GM12874 (cell line): ENCODE measurements at regions not wholly inside any gene's neighbourhood (a gene's known extent, or its start where the extent isn't known, plus 50 kb on each side); places are given as distances from the start of the nearest gene placed in this dataset.

ENCODE experiments used
- TF ChIP-seq, protein P1 (sequence below): IDR thresholded peaks from 2 replicates; pipeline ENCODE4 v1.5.1; 2011; ENCODE audit warnings: low read depth, mild to moderate bottlenecking, control low read depth, low read length, moderate library complexity; ENCODE audit not compliant: insufficient read depth

DNA sequence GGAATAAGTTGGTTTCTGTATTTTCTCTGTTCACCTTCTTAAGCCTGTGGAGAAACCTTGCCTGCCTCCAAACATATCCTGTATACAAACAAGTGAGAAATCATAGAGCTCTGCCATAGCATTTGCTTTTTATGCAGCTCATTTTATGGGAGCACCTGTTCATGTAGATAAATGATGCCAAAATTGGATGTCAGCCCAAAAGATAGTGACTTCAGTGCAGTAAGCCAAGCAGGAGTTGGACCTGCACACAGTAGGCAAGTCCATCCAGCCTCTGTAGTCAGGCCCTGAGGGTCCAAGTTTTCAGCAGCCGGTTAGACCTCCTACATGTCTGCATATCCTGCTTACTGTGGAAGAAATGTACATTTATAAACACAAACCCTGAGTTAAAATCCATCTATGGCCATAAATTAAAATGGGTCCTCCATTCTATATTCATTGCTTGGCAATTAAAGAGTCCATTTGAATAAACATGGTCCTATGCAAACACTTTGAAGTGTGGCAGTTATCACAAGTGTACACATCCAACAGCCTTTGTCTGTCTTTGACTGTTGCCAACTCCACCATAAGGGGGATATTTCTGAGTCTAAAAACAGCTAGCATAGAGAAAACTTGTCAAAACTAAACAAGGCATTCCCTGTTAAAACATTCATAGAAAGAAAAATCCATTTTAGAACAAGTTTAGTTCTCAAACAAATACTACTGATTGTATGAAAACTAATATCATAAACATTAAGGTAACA is 847.8 kb downstream of the RPS29 start:
- TF ChIP-seq, protein P1, sequence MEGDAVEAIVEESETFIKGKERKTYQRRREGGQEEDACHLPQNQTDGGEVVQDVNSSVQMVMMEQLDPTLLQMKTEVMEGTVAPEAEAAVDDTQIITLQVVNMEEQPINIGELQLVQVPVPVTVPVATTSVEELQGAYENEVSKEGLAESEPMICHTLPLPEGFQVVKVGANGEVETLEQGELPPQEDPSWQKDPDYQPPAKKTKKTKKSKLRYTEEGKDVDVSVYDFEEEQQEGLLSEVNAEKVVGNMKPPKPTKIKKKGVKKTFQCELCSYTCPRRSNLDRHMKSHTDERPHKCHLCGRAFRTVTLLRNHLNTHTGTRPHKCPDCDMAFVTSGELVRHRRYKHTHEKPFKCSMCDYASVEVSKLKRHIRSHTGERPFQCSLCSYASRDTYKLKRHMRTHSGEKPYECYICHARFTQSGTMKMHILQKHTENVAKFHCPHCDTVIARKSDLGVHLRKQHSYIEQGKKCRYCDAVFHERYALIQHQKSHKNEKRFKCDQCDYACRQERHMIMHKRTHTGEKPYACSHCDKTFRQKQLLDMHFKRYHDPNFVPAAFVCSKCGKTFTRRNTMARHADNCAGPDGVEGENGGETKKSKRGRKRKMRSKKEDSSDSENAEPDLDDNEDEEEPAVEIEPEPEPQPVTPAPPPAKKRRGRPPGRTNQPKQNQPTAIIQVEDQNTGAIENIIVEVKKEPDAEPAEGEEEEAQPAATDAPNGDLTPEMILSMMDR: no peak

DNA sequence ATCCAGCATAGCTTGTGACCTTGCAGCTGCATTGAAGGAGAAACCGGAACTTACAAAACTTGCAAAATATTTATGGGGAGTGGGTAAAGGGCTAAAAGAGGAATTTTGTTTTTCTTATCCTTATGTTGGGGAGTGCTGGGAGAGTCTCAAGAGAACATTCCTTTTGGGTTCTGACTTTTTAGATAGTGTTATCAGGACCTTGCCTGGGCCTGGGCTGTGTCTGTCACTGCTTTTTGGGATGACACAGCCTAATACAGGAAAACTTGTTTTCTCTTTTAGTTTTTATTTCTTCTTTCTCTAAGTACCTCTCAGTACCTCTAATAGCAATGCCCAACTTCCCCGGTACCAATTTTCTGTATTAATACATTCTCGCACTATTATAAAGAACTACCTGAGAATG is 850.6 kb downstream of the RPS29 start:
- TF ChIP-seq, protein P1: no peak

DNA sequence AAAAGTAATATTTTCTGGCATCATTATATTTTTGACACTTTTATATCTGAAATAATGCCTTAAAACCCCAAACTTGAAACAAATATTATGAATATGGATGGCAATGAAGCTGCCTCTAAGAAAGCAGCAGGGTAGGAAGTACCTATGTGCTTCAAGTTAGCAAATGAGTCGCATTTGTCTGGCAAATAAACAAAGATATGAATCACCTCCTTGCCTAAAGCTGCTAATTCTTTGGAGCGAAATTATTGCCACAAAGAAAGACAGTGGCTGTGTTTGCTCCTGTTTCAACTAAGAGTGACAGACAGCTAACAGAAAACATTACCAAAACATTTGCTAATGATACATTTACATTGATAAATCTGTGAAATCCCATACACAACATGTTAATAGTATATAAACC is 854.9 kb downstream of the RPS29 start:
- TF ChIP-seq, protein P1: no peak

DNA sequence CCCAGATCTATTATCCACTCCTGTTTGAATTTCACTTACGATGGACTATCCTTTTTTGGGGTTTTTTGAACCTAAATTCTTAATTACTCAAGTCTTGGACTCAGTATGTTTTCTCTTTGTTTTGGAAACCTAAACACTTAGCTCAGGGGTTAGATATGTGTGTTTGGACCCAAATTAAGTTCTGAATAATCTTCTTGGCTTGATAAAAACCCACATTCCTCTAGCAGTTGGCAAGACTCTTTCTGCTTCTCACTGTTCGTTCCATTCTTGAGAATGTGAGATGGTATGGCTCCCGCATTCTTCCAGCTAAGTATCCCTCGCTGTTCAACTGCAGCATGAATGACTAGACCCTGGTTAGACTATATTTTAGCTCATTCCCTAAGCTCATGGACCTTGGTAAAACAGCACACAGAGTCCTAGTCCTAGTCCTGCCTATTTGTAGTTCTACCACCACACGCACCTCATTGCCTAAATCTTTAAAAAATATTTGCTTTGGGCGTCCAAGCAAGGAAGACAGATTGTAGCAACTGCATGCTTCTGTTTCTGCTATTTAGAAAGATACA is 860.0 kb downstream of the RPS29 start:
- TF ChIP-seq, protein P1: no peak

DNA sequence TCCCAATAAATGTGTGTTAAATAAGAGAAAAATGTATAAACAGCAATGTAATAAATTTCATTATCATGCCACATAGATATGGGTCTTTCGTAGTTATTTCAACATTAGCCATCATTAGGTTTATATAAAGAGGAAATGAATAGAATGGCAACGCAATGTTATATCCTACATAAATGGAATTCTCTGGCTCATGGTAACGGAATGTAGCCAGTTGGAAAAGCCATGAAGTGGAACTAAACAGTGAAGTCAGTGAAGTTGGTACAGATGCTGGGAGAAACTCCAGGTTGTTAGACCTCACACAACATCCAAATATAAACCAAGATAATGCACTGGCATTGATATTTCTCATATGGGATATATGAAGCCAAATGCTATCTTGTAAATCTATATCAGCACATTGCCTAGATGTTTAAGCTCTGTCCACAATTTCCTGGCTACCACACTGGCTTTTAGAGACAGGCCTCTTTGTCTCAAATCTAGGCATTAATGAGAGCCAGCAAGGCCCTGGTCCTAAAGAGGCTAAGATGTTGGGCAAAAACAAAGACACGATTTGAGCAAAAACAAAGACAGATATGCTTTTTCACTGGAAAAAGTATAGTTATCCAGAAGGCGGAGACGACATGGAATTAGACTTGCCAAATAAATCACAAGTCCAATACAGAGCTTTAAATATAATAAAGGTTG is 861.0 kb downstream of the RPS29 start:
- TF ChIP-seq, protein P1: no peak

DNA sequence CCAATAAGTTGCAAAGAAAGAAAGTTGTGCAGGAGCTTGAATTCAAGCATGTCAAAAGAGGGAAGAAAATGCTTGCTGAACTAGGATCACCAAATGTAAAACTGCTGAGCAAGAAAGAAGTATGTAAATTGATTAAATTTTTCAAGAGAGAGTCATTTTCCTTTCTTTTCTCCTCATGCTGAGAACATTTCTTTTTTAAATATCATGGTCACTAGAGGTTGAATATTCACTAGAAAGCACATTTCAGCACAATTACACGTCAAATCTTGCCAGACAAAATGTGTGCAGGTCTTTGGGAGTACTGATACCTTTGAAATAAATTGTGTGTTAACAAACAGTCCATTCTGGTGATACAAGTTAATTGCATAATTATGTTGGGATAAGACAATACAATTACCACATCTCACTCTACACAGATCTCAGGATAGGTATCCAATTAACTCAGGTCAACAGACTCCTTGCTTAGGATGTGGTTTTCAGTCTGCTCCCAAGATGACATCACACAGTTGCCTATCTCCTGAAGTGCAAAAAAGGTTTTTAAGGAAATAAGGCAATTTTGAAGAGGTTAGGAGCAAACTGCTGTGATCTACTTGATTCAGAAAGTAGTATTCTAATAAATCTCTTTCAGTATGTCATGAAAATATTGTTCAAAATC is 862.2 kb downstream of the RPS29 start:
- TF ChIP-seq, protein P1: no peak

DNA sequence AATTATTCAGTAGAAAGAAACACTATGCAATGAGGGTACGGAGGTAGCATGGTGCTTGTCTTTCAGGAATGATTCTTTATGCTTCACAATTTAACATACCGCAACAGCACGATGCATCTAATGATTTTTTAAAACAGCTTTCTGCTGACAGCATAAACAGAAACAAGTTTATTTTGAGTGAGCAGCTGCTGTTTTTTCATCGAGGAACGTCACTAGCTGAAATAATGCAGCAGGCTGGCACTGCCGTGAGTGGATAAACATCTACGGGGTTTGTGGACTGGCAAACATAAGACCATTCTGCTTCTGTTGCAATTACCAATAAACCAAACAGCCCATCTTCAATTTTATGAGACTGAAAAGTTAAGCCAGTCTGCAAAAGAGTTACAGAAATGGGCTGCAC is 871.8 kb downstream of the RPS29 start:
- TF ChIP-seq, protein P1: no peak
